OCI-LY1 (cell line): ENCODE measurements at regions not wholly inside any gene's neighbourhood (a gene's known extent, or its start where the extent isn't known, plus 50 kb on each side); places are given as distances from the start of the nearest gene placed in this dataset.

Source experiments
- H2AFZ ChIP-seq: fragments of 200-600 bp; sonication (generic), shearing (Covaris generic); 2 replicates; pipeline ENCODE4 v1.6.0; 2014; ENCODE audit warnings: antibody characterized with exemption, mild to moderate bottlenecking, low read length
- H3F3A ChIP-seq: fragments of 200-600 bp; sonication (generic), shearing (Covaris generic); 2 replicates; pipeline ENCODE4 v1.6.0; 2014; ENCODE audit warnings: mild to moderate bottlenecking, antibody characterized with exemption, low read length, moderate library complexity; ENCODE audit not compliant: insufficient read depth
- H3K27ac ChIP-seq: fragments of 200-600 bp; sonication (generic); 2 replicates; pipeline ENCODE4 v1.5.1; 2014; ENCODE audit warnings: low read length, mixed run types, mild to moderate bottlenecking, low read depth; ENCODE audit not compliant: poor library complexity, severe bottlenecking
- H3K27me3 ChIP-seq: fragments of 200-600 bp; sonication (generic); 2 replicates; pipeline ENCODE4 v1.6.0; 2014; ENCODE audit warnings: antibody characterized with exemption, mild to moderate bottlenecking, low read length, moderate library complexity; ENCODE audit not compliant: insufficient read depth
- H3K36me3 ChIP-seq: fragments of 200-600 bp; sonication (generic); 2 replicates; pipeline ENCODE4 v1.6.1; 2014; ENCODE audit warnings: mild to moderate bottlenecking, antibody characterized with exemption, low read length, moderate library complexity, mixed read lengths; ENCODE audit not compliant: insufficient read depth
- H3K4me1 ChIP-seq: fragments of 200-600 bp; sonication (generic); 2 replicates; pipeline ENCODE4 v1.5.1; 2014; ENCODE audit warnings: mild to moderate bottlenecking, low read length, moderate library complexity; ENCODE audit not compliant: insufficient read depth, severe bottlenecking
- H3K4me2 ChIP-seq: fragments of 200-600 bp; sonication (generic), shearing (Covaris generic); 2 replicates; pipeline ENCODE4 v1.6.1; 2014; ENCODE audit warnings: low read length
- H3K4me3 ChIP-seq: fragments of 200-600 bp; sonication (generic); 2 replicates; pipeline ENCODE4 v1.5.1; 2014; ENCODE audit warnings: low read length, low read depth, mild to moderate bottlenecking, mixed read lengths; ENCODE audit not compliant: poor library complexity, severe bottlenecking
- H3K79me2 ChIP-seq: fragments of 200-600 bp; shearing (Covaris generic); 2 replicates; pipeline ENCODE4 v1.6.1; 2016; ENCODE audit warnings: mixed run types, low read length, mixed read lengths; ENCODE audit not compliant: insufficient read depth
- H3K9ac ChIP-seq: fragments of 200-600 bp; sonication (generic), shearing (Covaris generic); 2 replicates; pipeline ENCODE4 v1.6.1; 2014; ENCODE audit warnings: mild to moderate bottlenecking, low read length, mixed read lengths
- H3K9me2 ChIP-seq: fragments of 200-600 bp; sonication (generic), shearing (Covaris generic); 2 replicates; pipeline ENCODE4 v1.6.1; 2014; ENCODE audit warnings: low read depth, mild to moderate bottlenecking, low read length, mixed read lengths
- H3K9me3 ChIP-seq: fragments of 200-600 bp; shearing (Covaris generic); 2 replicates; pipeline ENCODE4 v1.6.1; 2014; ENCODE audit warnings: low read length, mixed read lengths
- H4K20me1 ChIP-seq: fragments of 200-600 bp; sonication (generic), shearing (Covaris generic); 2 replicates; pipeline ENCODE4 v1.6.0; 2016; ENCODE audit warnings: mild to moderate bottlenecking, low read length; ENCODE audit not compliant: insufficient read depth
- EZH2 ChIP-seq: fragments of 200-600 bp; sonication (generic), shearing (Covaris generic); IDR thresholded peaks from 2 replicates; pipeline ENCODE4 v1.8.0; 2017; ENCODE audit warnings: borderline replicate concordance, mixed run types, mild to moderate bottlenecking, antibody characterized with exemption, low read length, moderate library complexity, mixed read lengths
- TF ChIP-seq, protein P1 (sequence below): fragments of 200-600 bp; sonication (generic), shearing (Covaris generic); IDR thresholded peaks from 2 replicates; pipeline ENCODE4 v1.5.1; 2017; ENCODE audit warnings: mild to moderate bottlenecking, antibody characterized with exemption, low read length, moderate library complexity, mixed read lengths

DNA sequence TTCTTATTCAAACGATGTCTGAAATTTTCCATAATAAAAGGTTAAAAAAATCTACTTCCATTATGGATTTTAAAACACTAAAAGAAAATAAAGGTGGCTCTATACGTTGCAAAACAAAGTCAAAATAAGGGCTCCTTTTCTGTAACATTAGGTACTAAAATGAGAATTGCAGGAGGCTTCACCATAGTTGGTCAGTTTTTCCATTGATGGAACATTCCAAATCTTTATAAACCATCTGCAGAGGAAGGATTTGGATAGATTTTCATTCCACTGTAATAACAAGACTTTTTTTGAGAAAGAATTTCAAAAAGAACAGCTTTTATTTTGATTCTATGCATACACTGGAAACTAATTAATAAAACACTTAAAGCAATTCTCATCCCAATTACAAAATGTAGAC lies 145.6 kb downstream of the LURAP1L start:
- Histone ChIP-seq H3K36me3 (no peaks in the 10 kb centered on the region), H3K27me3 (no peaks in the 10 kb centered on the region), H3F3A (no peaks in the 10 kb centered on the region), H3K4me1 (no peaks in the 10 kb centered on the region), H3K9me2 (no peaks in the 10 kb centered on the region), H2AFZ (no peak overlapping the region), H3K4me3 (no peak overlapping the region), H3K79me2 (no peaks in the 10 kb centered on the region), H3K27ac (no peak overlapping the region), H3K9me3 (no peaks in the 10 kb centered on the region), H3K4me2 (no peak overlapping the region), H3K9ac (no peak overlapping the region), H4K20me1 (no peaks in the 10 kb centered on the region)
- TF ChIP-seq EZH2: no peak
- TF ChIP-seq, protein P1, sequence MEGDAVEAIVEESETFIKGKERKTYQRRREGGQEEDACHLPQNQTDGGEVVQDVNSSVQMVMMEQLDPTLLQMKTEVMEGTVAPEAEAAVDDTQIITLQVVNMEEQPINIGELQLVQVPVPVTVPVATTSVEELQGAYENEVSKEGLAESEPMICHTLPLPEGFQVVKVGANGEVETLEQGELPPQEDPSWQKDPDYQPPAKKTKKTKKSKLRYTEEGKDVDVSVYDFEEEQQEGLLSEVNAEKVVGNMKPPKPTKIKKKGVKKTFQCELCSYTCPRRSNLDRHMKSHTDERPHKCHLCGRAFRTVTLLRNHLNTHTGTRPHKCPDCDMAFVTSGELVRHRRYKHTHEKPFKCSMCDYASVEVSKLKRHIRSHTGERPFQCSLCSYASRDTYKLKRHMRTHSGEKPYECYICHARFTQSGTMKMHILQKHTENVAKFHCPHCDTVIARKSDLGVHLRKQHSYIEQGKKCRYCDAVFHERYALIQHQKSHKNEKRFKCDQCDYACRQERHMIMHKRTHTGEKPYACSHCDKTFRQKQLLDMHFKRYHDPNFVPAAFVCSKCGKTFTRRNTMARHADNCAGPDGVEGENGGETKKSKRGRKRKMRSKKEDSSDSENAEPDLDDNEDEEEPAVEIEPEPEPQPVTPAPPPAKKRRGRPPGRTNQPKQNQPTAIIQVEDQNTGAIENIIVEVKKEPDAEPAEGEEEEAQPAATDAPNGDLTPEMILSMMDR: no peak

DNA sequence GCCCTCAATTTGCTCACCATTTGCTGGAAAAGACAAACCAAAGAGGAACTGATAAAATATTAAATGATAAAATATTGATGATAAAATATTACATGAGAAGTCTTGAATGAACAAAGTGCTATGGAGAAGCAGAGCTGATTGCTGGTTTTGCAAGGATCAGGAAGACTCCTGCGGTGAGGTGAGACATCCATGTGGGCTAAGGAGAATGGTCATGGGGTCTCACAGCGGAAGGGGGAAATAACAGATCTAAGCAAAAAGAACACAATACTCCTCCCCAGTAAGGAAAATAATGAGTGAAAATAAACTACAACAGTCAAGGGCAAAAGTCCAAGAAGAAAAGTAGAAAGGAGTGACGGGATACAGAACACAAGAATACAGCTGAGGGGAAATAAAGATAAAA lies 146.8 kb downstream of the LURAP1L start:
- H3K9ac ChIP-seq: no peak overlapping the region
- no peaks in the 10 kb centered on the region for H3K36me3 ChIP-seq
- TF ChIP-seq, protein P1: no peak
- no peak for TF ChIP-seq EZH2
- H3K9me3 ChIP-seq: no peaks in the 10 kb centered on the region
- no peak overlapping the region for H3K27ac ChIP-seq
- H3K27me3 ChIP-seq: no peaks in the 10 kb centered on the region
- H2AFZ ChIP-seq: no peak overlapping the region
- no peak overlapping the region for H3K4me3 ChIP-seq
- H3K4me2 ChIP-seq: no peak overlapping the region
- no peaks in the 10 kb centered on the region for H3F3A ChIP-seq
- H3K9me2 ChIP-seq: no peaks in the 10 kb centered on the region
- H3K4me1 ChIP-seq: no peaks in the 10 kb centered on the region
- H3K79me2 ChIP-seq: no peaks in the 10 kb centered on the region
- no peaks in the 10 kb centered on the region for H4K20me1 ChIP-seq

DNA sequence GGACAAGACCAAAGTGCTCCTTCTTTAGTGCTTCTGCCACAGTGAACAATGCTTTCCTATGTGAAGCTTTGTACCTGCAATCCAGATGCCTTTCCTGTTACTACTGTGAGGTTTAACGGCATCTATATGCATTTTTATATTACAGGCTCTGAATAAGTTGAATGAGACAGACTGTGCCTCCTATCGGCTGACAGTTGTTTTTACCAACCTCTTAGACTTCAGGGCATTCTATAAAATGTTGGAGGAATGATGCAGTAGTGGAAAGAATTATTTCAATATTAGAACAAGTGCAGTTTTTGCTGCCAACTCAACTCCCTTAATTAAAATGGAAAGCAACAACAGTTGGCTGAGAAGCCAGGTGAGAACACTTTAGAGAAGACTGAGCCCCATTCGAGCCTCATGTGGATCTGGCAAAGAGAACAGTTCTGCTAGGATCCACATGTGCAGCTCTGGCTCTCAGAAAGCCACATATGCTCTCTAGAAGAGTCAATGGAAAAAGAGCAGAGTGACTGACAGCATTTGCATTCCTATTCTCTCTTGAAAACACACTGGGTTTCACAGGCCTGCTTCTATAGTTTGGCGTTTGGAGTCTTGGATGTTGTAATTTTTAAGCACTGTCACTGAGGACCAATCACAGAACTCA lies 147.5 kb downstream of the LURAP1L start:
- Histone ChIP-seq H3K4me3 (no peak overlapping the region), H3K4me2 (no peak overlapping the region), H3K4me1 (no peaks in the 10 kb centered on the region), H3K36me3 (no peaks in the 10 kb centered on the region), H4K20me1 (no peaks in the 10 kb centered on the region), H3F3A (no peaks in the 10 kb centered on the region), H3K79me2 (no peaks in the 10 kb centered on the region), H2AFZ (no peak overlapping the region), H3K9me3 (no peaks in the 10 kb centered on the region), H3K27me3 (no peaks in the 10 kb centered on the region), H3K9ac (no peak overlapping the region), H3K27ac (no peak overlapping the region), H3K9me2 (no peaks in the 10 kb centered on the region)
- TF ChIP-seq, protein P1: no peak
- no peak for TF ChIP-seq EZH2
